Gastroesophageal sphincter (tissue), 4 donors: ENCODE measurements at regions not wholly inside any gene's neighbourhood (a gene's known extent, or its start where the extent isn't known, plus 50 kb on each side); places are given as distances from the start of the nearest gene placed in this dataset.

Source experiments
- ATAC-seq: fragments of 150-250 bp; one replicate; pipeline ENCODE4 v1.9.1; 2016; ENCODE audit warnings: mild to moderate bottlenecking, moderate library complexity
- H3K27ac ChIP-seq, 4 donors: fragments of 200-600 bp; sonication (generic) in 3 of 4; 1 replicate in 3 of 4; 2 replicates in 1 of 4; pipeline ENCODE4 v1.5.1; 2016 to 2019
- H3K27me3 ChIP-seq: fragments of 200-600 bp; sonication (generic); one replicate; pipeline ENCODE4 v1.5.1; 2019
- H3K36me3 ChIP-seq, 2 donors: fragments of 200-600 bp; sonication (generic); one replicate each; pipeline ENCODE4 v1.5.1; 2019; ENCODE audit warnings: control low read depth in 1 of 2
- H3K4me1 ChIP-seq, 3 donors: fragments of 200-600 bp; sonication (generic); 1 replicate in 2 of 3; 2 replicates in 1 of 3; pipeline ENCODE4 v1.5.1; 2016 to 2019; ENCODE audit warnings: control low read depth in 2 of 3
- H3K4me3 ChIP-seq, 2 donors: fragments of 200-600 bp; sonication (generic); one replicate each; pipeline ENCODE4 v1.5.1; 2019; ENCODE audit warnings: mild to moderate bottlenecking in 1 of 2, moderate library complexity in 1 of 2
- H3K9me3 ChIP-seq, 3 donors: fragments of 200-600 bp; sonication (generic); one replicate each; pipeline ENCODE4 v1.5.1; 2017 to 2019; ENCODE audit warnings: control low read depth in 2 of 3
- EP300 ChIP-seq: sonication (generic); formaldehyde crosslinking; IDR thresholded peaks from one replicate; pipeline ENCODE4 v1.6.1; 2017; ENCODE audit warnings: antibody characterized with exemption, mild to moderate bottlenecking
- POLR2A ChIP-seq, 2 donors: fragments of 450-650 bp; IDR thresholded peaks; one replicate each; pipeline ENCODE4 v1.6.1; 2017; ENCODE audit warnings: antibody characterized with exemption in 2 of 2, mild to moderate bottlenecking in 2 of 2, moderate library complexity in 1 of 2
- POLR2AphosphoS5 ChIP-seq: sonication (generic); formaldehyde crosslinking; IDR thresholded peaks from one replicate; pipeline ENCODE4 v1.6.1; 2017; ENCODE audit warnings: antibody characterized with exemption
- WGBS, 2 donors: methylation state at CpG; one replicate each; pipeline ENCODE4 v1.1.5; 2018; ENCODE audit warnings: low coverage in 1 of 2; 5-methylcytosine and 5-hydroxymethylcytosine counted together
- TF ChIP-seq, protein P1 (sequence below), 4 experiments: fragments of 200-600 bp in 2 of 4; fragments of 450-650 bp in 2 of 4; sonication (generic) in 1 of 4; IDR thresholded peaks; one replicate each; pipeline ENCODE4 v1.5.1; 2017 to 2019; ENCODE audit warnings: antibody characterized with exemption in 4 of 4, mild to moderate bottlenecking in 2 of 4, moderate library complexity in 2 of 4

DNA sequence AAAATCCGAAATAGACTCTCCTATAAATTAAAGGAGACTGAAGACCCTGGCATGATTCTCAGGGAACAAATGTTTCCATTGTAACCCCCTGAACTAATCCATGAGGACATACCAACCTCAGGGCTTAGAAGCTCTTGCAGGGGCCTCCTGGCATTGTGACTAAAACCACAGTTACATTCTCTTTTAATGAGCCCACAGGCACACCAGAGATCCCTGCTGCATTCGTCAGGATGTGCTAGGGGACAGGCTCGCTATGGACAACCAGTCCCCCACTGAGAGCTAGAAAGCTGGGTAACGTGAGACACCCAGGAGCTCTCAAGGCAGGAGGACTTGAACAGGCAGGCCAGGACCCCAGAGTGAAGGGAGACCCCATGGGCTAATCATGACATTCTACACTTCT is 140.6 kb upstream of the TNRC6C start:
- WGBS, 2 donors = 100% methylated on average over 1 of the region's 4 CpGs; no CpG with 5 or more reads in 1 of the 2 donors
- no peak for ATAC-seq
- Histone ChIP-seq H3K27me3 (no peaks in the 10 kb centered on the region), H3K36me3 (no peaks in the 10 kb centered on the region), H3K4me3 (no peak overlapping the region), H3K9me3 (no peaks in the 10 kb centered on the region), H3K27ac (no peak overlapping the region), H3K4me1 (peaks cover 0 to 8% (median 5%) of the 10 kb centered on the region in 3 donors)
- no peak for TF ChIP-seq POLR2A (IDR thresholded peaks at IDR 0.05)
- TF ChIP-seq EP300 = no peak
- TF ChIP-seq, protein P1, sequence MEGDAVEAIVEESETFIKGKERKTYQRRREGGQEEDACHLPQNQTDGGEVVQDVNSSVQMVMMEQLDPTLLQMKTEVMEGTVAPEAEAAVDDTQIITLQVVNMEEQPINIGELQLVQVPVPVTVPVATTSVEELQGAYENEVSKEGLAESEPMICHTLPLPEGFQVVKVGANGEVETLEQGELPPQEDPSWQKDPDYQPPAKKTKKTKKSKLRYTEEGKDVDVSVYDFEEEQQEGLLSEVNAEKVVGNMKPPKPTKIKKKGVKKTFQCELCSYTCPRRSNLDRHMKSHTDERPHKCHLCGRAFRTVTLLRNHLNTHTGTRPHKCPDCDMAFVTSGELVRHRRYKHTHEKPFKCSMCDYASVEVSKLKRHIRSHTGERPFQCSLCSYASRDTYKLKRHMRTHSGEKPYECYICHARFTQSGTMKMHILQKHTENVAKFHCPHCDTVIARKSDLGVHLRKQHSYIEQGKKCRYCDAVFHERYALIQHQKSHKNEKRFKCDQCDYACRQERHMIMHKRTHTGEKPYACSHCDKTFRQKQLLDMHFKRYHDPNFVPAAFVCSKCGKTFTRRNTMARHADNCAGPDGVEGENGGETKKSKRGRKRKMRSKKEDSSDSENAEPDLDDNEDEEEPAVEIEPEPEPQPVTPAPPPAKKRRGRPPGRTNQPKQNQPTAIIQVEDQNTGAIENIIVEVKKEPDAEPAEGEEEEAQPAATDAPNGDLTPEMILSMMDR (IDR thresholded peaks at IDR 0.05) = no peak
- TF ChIP-seq POLR2AphosphoS5 = no peak

DNA sequence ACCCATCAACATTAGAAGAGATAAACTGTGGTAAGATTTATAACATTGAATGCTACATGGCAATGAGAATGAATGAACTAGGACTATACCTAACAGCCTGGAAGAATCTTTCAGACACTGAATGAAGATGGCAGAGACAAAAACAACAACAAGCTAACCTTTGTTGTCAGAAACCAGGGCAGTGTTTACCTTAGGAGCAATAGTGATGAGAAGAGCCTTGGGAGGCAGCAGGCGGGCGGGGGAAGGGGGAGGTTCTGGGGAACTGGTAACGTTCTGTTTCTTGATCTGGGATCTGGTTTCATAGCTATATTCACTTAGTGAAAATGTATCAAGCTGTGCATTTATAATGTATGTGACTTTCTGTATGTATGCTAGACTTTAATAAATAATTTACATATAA is 139.0 kb upstream of the TNRC6C start:
- Histone ChIP-seq H3K9me3 (no peaks in the 10 kb centered on the region), H3K36me3 (no peaks in the 10 kb centered on the region), H3K27me3 (no peaks in the 10 kb centered on the region), H3K4me1 (peaks cover 0 to 20% (median 10%) of the 10 kb centered on the region in 3 donors), H3K4me3 (no peak overlapping the region), H3K27ac (no peak overlapping the region)
- TF ChIP-seq, protein P1 (IDR thresholded peaks at IDR 0.05) = no peak
- no peak for TF ChIP-seq POLR2A (IDR thresholded peaks at IDR 0.05)
- no peak for TF ChIP-seq POLR2AphosphoS5
- no peak for TF ChIP-seq EP300
- 60 to 88% methylated on average over 2 to 3 of the region's 3 CpGs for WGBS, 2 donors
- ATAC-seq = no peak

DNA sequence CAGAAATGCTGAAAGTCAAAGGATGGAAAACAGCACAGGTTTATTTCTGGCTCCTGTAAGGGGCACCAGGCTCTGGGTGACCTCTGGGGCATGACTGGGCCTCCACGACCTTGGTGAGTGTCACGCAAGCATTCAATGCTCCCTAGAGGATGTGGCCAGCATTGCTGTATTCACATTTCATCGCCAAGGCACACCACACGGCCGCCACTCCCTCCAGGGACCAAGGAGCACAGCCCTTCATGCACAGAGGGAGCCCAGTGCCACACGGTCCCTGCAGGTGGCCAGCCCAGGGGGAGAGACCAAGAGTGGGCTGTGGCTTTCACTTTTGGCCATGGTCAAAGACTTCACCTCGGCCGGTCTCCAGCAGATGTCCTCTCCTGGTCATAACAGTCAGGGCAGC is 137.4 kb upstream of the TNRC6C start:
- TF ChIP-seq POLR2A (IDR thresholded peaks at IDR 0.05) (no peak), POLR2AphosphoS5 (no peak), EP300 (no peak)
- TF ChIP-seq, protein P1 (IDR thresholded peaks at IDR 0.05) = no peak
- Histone ChIP-seq H3K4me1 (peaks cover 0 to 26% (median 10%) of the 10 kb centered on the region in 3 donors), H3K27ac (no peak overlapping the region), H3K36me3 (no peaks in the 10 kb centered on the region), H3K9me3 (no peaks in the 10 kb centered on the region), H3K4me3 (no peak overlapping the region), H3K27me3 (no peaks in the 10 kb centered on the region)
- WGBS, 2 donors = 0 to 90% methylated on average over 1 to 2 of the region's 8 CpGs
- no peak for ATAC-seq

DNA sequence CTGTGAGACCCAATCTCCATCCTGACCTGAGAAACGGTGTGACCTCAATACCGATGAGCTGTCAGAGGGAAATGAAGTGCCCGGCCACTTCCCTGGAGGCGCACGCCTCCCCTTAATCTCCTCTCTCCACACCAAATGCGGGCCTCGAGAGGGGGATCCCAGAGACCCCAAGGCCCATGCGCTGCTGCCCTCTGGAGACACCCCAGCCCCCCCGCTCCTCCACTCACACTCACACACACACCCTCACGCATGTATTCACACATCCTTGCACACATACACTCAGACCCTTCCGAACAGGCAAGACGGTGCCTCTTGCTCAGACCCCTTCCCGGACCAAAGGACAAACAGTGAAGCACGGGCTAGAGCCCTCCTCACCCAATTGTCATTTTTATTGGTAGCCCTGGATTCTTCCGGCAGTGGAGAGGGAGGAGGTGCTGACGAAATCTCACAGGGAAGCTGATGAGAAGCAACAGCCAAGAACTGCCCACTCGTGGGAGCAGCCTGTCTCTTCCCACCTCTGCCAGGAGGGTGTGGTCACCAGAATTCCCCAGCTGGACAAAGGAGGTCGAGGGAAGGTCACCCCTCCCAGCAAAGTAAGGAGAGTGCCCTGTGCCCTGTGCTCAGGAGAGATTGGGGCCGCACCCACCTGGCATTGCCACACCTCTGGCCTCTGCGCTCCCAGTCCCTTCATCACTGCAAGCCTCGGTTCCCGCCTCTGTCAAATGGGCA is 136.0 kb upstream of the TNRC6C start:
- Histone ChIP-seq H3K27ac (peak overlapping the region in 1 of 4 donors; percentile 40), H3K9me3 (no peaks in the 10 kb centered on the region), H3K36me3 (no peaks in the 10 kb centered on the region), H3K4me3 (no peak overlapping the region), H3K4me1 (peaks cover 0 to 26% (median 10%) of the 10 kb centered on the region in 3 donors), H3K27me3 (no peaks in the 10 kb centered on the region)
- 59 to 68% methylated on average over 18 of the region's 22 CpGs for WGBS, 2 donors
- TF ChIP-seq POLR2AphosphoS5 (no peak), POLR2A (IDR thresholded peaks at IDR 0.05) (no peak), EP300 (no peak)
- TF ChIP-seq, protein P1 (IDR thresholded peaks at IDR 0.05) = no peak
- peak; percentile 79 for ATAC-seq

DNA sequence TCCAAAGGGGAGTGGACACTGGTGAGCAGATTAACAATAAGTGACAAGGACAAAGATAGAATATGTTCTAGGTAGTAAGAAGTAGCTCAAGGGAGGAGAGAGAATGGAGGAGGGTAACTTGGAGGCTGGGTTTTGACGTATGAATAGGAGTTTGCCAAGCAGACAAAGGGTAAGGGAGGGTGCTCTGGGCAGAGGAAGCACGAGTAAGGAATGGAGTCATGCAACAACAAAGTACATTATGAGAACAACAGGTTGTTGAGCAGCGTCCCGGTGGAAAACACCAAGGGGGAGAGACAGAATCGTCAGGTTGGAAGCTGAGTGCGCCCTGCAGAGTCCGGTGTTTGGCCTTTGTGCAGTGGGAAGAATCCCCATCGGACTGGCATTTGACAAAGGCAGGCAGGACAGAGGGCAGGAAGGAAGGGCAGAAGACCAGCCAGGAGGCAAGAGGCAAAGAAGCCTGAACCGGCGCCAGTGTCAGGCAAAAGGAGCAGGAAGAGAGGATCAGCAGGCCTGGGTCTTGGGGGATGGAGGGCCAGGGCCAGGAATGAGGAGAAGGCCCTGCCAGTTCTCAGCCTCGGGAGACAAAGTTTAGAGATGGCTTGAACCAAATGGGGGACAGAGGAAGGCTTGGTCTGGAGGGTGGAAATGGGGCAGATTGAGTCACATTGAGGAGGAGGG is 134.3 kb upstream of the TNRC6C start:
- H3K27ac ChIP-seq = peak overlapping the region in 1 of 4 donors; percentile 14
- TF ChIP-seq, protein P1 (IDR thresholded peaks at IDR 0.05) = no peak
- TF ChIP-seq EP300 (no peak), POLR2AphosphoS5 (no peak), POLR2A (IDR thresholded peaks at IDR 0.05) (no peak)
- H3K4me3 ChIP-seq = no peak overlapping the region
- ATAC-seq = no peak
- no peaks in the 10 kb centered on the region for H3K9me3 ChIP-seq
- WGBS, 2 donors = 77 to 86% methylated on average over 6 to 11 of the region's 11 CpGs
- no peaks in the 10 kb centered on the region for H3K27me3 ChIP-seq
- peaks cover 0 to 27% (median 10%) of the 10 kb centered on the region in 3 donors for H3K4me1 ChIP-seq
- H3K36me3 ChIP-seq = no peaks in the 10 kb centered on the region
